SIG-M5 treated with dmso at 0.1 percent for 504 hours (cell line): ENCODE measurements at regions not wholly inside any gene's neighbourhood (a gene's known extent, or its start where the extent isn't known, plus 50 kb on each side); places are given as distances from the start of the nearest gene placed in this dataset.
A peak's percentile ranks its signal among the peaks of the same experiment; 100 is the strongest.

ENCODE experiments used
- DNase-seq: peaks from one replicate; lab custom pipeline; 2025; ENCODE audit not compliant: unreplicated experiment; lab: John Stamatoyannopoulos, UW

GRCh38 chr3:3745693-3746092 is 53.5 kb upstream of the LRRN1 start:
- DNase-seq = no peak

GRCh38 chr3:3744826-3745225 is 54.4 kb upstream of the LRRN1 start:
- no peak for DNase-seq

GRCh38 chr3:3743754-3744153 is 55.5 kb upstream of the LRRN1 start:
- no peak for DNase-seq

GRCh38 chr3:3740061-3740460 is 59.2 kb upstream of the LRRN1 start:
- no peak for DNase-seq

GRCh38 chr3:3739330-3740060 is 59.7 kb upstream of the LRRN1 start:
- peak; percentile 3 for DNase-seq

GRCh38 chr3:3737531-3737930 is 61.7 kb upstream of the LRRN1 start:
- no peak for DNase-seq

- DNase-seq = no peak
These were observed 63.3 kb upstream of the LRRN1 start for GRCh38 chr3:3735919-3736318.

GRCh38 chr3:3734881-3735280 is 64.3 kb upstream of the LRRN1 start:
- DNase-seq = no peak

GRCh38 chr3:3729261-3729660 is 70.0 kb upstream of the LRRN1 start:
- no peak for DNase-seq

- no peak for DNase-seq
These were observed 72.7 kb upstream of the LRRN1 start for GRCh38 chr3:3726549-3726948.

- no peak for DNase-seq
These were observed 84.7 kb upstream of the LRRN1 start for GRCh38 chr3:3714572-3714971.

GRCh38 chr3:3712971-3713370 is 86.3 kb upstream of the LRRN1 start:
- no peak for DNase-seq

GRCh38 chr3:3708769-3709115 is 90.5 kb upstream of the LRRN1 start:
- no peak for DNase-seq

GRCh38 chr3:3707858-3708768 is 91.1 kb upstream of the LRRN1 start:
- DNase-seq = no peak

GRCh38 chr3:3705090-3705775 is 94.0 kb upstream of the LRRN1 start:
- DNase-seq = no peak

- DNase-seq = no peak
These were observed 97.3 kb upstream of the LRRN1 start for GRCh38 chr3:3701949-3702348.

GRCh38 chr3:3699816-3700633 is 99.2 kb upstream of the LRRN1 start:
- DNase-seq = no peak

- DNase-seq = no peak
These were observed 99.8 kb upstream of the LRRN1 start for GRCh38 chr3:3699407-3699806.

GRCh38 chr3:3696345-3696744 is 102.9 kb upstream of the LRRN1 start:
- DNase-seq = no peak

- no peak for DNase-seq
These were observed 105.6 kb upstream of the LRRN1 start for GRCh38 chr3:3693593-3693992.
